GM12872 (cell line): ENCODE measurements at regions not wholly inside any gene's neighbourhood (a gene's known extent, or its start where the extent isn't known, plus 50 kb on each side); places are given as distances from the start of the nearest gene placed in this dataset.

Experiments
- CTCF ChIP-seq: IDR thresholded peaks from 3 replicates; pipeline ENCODE4 v1.5.1; 2011; ENCODE audit warnings: low read depth, mild to moderate bottlenecking, low read length, moderate library complexity; ENCODE audit not compliant: insufficient read depth

DNA sequence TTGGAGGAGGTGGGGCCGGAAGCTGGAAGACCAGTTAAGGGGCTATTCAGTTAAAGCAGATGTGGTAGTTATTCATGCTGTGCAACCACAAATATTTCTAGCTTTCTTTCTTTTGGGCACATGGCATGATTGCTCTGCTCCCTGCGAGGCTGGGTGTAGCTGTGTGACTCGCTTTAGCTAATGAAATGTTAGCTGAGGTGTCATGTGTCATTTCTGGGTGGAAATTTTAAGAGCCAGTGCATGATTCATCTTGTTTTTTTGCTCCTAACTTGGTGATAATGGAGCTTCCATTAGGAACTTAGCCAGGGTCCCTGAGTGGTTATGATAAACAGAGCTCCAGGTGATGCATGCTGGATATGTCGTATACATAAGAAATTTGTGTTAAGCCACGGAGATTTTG lies 300.6 kb downstream of the SATB1 start:
- TF ChIP-seq CTCF, result no peak

- no peak for TF ChIP-seq CTCF
Observed at GRCh38 chr3:18122264-18122663, 302.9 kb downstream of the SATB1 start.

DNA sequence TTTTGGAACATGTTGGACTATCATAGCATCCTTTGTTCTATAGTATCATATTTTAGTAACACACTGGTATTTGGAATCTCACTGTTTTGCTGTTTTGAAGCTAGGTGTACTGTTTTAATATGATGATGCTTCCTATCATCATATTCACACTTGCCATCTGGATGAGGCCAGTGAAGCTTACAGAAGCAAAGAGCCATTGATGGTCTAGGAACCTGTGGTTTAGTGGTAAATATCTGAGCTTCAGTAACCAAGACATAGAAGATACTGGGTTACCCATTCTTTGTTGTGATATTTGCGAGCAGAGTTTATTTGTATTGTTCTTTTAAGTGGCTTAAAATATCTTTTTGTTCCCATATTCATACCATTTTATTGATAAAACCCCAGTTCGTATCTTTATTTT lies 304.1 kb downstream of the SATB1 start:
- TF ChIP-seq CTCF, result no peak

DNA sequence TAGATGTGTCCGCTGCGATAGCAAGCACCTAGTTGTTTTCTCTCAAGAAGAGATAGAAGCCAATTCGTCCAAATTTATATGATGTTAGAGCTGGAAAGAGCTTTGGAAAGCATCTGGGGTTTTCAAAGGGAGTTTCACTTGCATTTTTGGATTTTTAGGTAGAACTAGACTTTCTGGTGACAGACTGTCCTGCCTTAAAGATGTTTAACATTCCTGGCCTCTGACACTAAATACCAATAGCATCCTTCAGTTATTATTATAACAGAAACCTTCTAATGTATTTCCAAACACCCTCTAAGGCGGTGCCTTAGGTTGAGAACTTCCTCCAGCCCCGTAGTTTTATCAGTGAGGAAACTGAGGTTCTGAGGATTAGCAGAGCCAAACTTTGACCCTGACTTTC lies 305.3 kb downstream of the SATB1 start:
- TF ChIP-seq CTCF, result no peak

DNA sequence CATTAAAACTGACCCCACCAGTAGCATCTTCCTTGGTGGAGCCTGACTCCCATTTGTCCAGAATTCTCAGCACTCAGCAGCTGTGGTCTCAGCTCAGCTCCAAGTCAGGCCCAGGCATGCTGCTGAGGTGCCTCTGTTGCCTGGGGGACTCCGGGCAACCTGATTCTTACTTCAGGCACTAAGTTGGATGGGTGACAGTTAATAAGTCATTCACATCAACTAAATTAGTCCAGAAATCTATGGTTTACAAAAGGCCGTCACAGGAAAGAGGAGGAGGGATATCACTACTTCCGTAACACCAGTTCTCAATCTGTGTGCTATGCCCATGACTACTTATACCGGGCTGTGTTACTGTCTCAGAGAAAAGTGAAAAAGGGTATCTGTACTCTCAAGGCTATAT lies 310.2 kb downstream of the SATB1 start:
- TF ChIP-seq CTCF, result no peak

DNA sequence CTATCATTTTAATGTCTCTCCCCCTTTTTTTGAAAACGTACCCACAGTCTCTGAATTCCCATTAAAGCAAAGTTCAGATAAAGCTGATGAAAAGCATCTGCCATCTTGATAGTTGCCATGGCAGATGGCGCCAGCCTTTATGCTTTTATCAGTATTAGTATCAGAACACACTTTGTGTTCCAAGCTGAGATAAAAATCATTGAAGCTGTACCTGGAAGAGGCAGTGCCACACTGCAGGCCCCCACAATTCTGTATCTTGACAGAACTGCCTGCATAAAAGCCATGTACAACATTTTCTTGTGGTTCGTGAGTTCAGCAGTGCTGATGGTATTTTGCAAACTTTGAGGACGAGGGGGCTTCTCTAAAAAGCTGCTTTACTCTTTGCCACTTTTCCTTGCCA lies 311.7 kb downstream of the SATB1 start:
- no peak for TF ChIP-seq CTCF

DNA sequence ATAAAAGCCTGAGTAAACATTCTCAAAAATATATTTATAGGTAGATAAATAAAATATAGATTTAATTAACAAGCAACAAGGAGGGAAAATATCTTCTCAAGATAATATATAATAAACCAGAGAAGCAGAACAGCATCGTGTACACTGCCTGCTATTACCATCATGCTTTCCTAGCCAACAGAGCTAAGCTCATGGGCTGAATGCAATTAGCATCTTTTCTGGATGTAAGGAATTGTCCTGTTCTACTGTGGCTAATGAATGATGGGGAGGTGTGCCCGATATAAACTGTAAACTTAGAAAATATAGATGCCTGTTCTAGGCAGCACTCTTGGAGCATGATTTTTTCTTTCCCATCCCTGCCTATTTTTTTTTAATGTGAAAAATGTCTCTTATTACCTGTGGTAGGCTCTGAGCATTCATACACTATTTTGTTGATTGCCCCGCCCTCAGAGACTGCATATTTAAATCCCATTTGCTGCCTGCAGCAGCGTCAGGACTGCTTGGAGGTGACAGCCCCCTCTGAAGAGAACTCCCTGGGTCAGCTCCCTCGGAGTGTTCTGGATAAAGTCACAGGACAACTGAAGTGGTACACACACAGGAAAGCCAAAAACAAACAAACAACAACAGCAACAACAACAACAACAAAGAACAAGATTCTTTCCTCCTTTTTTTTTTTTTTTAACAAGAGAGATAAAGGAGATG lies 312.3 kb downstream of the SATB1 start:
- no peak for TF ChIP-seq CTCF

- no peak for TF ChIP-seq CTCF
Observed at GRCh38 chr3:18111796-18112232, 313.3 kb downstream of the SATB1 start.
